WERI-Rb-1 (cell line): ENCODE measurements at regions not wholly inside any gene's neighbourhood (a gene's known extent, or its start where the extent isn't known, plus 50 kb on each side); places are given as distances from the start of the nearest gene placed in this dataset.
"Not testable (repeated sequence)": the region's sequence is repeated elsewhere in the genome, so short reads cannot be mapped to it uniquely, and the experiment has no call there.

Experiments
- DNase-seq: peaks from one replicate; pipeline ENCODE4 v3.0.0-alpha.2; 2020
- H3K27ac ChIP-seq: fragments of 250-450 bp; sonication (Bioruptor Pico); 2 replicates; pipeline ENCODE4 v1.5.1; 2020; ENCODE audit warnings: mild to moderate bottlenecking, moderate library complexity
- H3K27me3 ChIP-seq: fragments of 250-450 bp; sonication (Bioruptor Pico); 2 replicates; pipeline ENCODE4 v1.5.1; 2021; ENCODE audit warnings: mild to moderate bottlenecking, low read depth, moderate library complexity; ENCODE audit not compliant: insufficient read depth, severe bottlenecking
- H3K36me3 ChIP-seq: fragments of 250-450 bp; sonication (Bioruptor Pico); 2 replicates; pipeline ENCODE4 v1.5.1; 2020; ENCODE audit warnings: mild to moderate bottlenecking, moderate library complexity
- H3K4me3 ChIP-seq: 2 replicates; pipeline ENCODE4 v1.5.1; 2011; ENCODE audit warnings: low read depth, mild to moderate bottlenecking, control low read depth, low read length
- H3K9me3 ChIP-seq: fragments of 250-450 bp; sonication (Bioruptor Pico); 2 replicates; pipeline ENCODE4 v1.5.1; 2021; ENCODE audit warnings: mild to moderate bottlenecking, moderate library complexity; ENCODE audit not compliant: severe bottlenecking
- TF ChIP-seq, protein P1 (sequence below): IDR thresholded peaks from 2 replicates; pipeline ENCODE4 v1.5.1; 2011; ENCODE audit warnings: low read depth, mild to moderate bottlenecking, control low read depth, inconsistent platforms, low read length

DNA sequence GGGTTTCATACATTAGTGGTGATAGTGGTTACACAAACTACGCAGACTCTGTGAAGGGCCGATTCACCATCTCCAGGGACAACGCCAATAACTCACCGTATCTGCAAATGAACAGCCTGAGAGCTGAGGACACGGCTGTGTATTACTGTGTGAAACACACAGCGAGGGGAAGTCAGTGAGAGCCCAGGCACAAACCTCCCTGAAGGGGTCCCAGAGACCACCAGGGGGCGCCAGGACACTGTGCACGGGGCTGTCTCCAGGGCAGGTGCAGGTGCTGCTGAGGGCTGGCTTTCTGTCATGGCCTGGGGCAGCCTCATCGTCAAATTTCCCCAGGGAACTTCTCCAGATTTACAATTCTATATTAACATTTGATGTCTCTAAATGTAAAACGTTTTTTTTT is 184.6 kb upstream of the TP53TG3C start:
- not testable (repeated sequence) for H3K4me3 ChIP-seq, H3K9me3 ChIP-seq, H3K36me3 ChIP-seq, H3K27me3 ChIP-seq, H3K27ac ChIP-seq
- TF ChIP-seq, protein P1, sequence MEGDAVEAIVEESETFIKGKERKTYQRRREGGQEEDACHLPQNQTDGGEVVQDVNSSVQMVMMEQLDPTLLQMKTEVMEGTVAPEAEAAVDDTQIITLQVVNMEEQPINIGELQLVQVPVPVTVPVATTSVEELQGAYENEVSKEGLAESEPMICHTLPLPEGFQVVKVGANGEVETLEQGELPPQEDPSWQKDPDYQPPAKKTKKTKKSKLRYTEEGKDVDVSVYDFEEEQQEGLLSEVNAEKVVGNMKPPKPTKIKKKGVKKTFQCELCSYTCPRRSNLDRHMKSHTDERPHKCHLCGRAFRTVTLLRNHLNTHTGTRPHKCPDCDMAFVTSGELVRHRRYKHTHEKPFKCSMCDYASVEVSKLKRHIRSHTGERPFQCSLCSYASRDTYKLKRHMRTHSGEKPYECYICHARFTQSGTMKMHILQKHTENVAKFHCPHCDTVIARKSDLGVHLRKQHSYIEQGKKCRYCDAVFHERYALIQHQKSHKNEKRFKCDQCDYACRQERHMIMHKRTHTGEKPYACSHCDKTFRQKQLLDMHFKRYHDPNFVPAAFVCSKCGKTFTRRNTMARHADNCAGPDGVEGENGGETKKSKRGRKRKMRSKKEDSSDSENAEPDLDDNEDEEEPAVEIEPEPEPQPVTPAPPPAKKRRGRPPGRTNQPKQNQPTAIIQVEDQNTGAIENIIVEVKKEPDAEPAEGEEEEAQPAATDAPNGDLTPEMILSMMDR = 0 out of 2 replicates have a peak, but pooled peaks have one; percentile 15
- peak; percentile 35 for DNase-seq

- not testable (repeated sequence) for H3K4me3 ChIP-seq, H3K36me3 ChIP-seq, DNase-seq, H3K27ac ChIP-seq, H3K27me3 ChIP-seq, H3K9me3 ChIP-seq
Measured at GRCh38 chr16:33027121-33027520, 166.9 kb upstream of the TP53TG3C start.

GRCh38 chr16:33027941-33028340 is 166.1 kb upstream of the TP53TG3C start:
- not testable (repeated sequence) for H3K4me3 ChIP-seq, H3K27me3 ChIP-seq, DNase-seq, H3K27ac ChIP-seq, H3K9me3 ChIP-seq, H3K36me3 ChIP-seq

GRCh38 chr16:33028707-33029390 is 165.2 kb upstream of the TP53TG3C start:
- H3K27ac ChIP-seq, H3K4me3 ChIP-seq, H3K9me3 ChIP-seq, H3K36me3 ChIP-seq, H3K27me3 ChIP-seq, DNase-seq: not testable (repeated sequence)

DNA sequence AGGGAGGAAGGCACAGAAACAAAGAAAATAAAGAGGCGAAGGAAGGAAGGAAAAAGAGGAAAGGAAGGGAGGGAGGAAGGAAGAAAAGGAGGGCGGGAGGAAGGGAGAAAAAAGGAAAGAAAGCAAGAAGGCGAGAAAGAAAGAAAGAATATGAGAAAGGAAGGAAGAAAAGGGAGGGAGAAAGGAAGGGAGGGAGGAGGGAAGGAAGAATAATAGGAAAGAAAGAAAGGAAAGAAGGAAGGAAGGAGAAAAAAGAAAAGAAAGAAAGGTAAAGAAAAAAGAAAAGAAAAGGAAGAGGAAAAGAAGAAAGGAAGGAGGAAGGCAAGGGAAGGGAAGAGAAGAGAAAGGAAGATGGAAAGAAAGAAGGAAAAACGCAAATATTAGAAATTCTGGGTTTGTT is 145.2 kb upstream of the TP53TG3C start:
- H3K36me3 ChIP-seq, H3K4me3 ChIP-seq, H3K27me3 ChIP-seq, H3K27ac ChIP-seq, H3K9me3 ChIP-seq, DNase-seq: not testable (repeated sequence)

- Histone ChIP-seq H3K36me3 (no peaks in the 10 kb centered on the region), H3K4me3 (no peak overlapping the region), H3K27ac (no peak overlapping the region), H3K27me3 (no peaks in the 10 kb centered on the region), H3K9me3 (no peaks in the 10 kb centered on the region)
- DNase-seq = no peak
- TF ChIP-seq, protein P1 = no peak
Measured at GRCh38 chr16:33059206-33059605, 134.8 kb upstream of the TP53TG3C start.

DNA sequence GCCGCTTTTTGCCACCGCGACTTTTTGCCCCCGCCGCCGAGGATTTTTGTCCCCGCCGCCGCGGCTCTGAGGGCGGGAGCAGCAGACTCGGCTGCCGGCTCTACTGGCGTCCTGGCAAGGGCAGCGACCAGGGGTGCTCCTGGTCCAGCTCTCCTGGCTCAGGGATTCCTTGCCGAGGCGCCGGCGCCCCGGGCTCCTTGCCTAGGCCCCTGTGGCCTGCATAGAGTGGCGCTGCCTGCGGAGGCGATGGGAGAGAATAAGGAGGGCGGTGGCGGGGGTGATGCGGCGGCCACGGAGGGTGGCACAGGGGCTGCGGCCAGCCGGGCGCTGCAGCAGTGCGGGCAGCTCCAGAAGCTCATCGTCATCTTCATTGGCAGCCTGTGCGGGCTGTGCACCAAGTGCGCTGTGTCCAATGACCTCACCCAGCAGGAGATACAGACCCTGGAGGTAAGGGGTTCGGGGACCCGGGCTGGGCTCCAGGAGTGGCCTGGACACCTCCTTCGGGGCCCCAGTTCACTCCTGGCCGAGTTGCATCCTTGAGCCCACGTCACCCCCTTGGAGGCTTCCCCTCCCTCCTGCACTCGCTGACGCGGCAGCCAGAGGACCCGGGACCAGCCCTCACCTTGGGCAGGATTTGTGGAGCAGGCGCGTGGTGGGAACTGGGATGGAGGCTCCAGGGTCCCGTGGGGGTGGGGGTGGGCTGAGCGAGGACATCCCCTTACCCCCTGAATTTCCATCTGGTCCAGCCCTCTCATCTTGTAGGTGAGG is 134.2 kb upstream of the TP53TG3C start:
- not testable (repeated sequence) for DNase-seq, H3K9me3 ChIP-seq, H3K4me3 ChIP-seq, H3K36me3 ChIP-seq, H3K27ac ChIP-seq, H3K27me3 ChIP-seq

DNA sequence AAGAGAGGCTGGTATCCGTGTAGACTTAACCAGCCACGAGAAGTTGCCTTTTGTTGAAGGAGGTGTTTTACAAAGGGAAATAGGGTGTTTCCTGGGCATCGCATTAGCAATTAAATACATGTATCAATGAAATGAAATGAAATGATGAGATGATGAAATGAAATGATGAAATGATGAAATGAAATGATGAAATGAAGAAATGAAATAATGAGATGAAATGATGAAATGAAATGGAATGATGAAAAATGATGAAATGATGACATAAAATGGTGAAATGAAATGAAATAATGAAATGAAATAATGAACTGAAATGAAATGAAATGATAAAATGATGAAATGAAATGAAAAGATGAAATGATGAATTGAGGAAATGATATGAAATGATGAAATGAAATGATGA is 131.3 kb upstream of the TP53TG3C start:
- DNase-seq, H3K36me3 ChIP-seq, H3K4me3 ChIP-seq, H3K27me3 ChIP-seq, H3K27ac ChIP-seq, H3K9me3 ChIP-seq: not testable (repeated sequence)

- H3K27ac ChIP-seq, DNase-seq, H3K4me3 ChIP-seq, H3K9me3 ChIP-seq, H3K27me3 ChIP-seq, H3K36me3 ChIP-seq: not testable (repeated sequence)
Measured at GRCh38 chr16:33063365-33064170, 130.5 kb upstream of the TP53TG3C start.

- not testable (repeated sequence) for H3K27ac ChIP-seq, H3K9me3 ChIP-seq, H3K27me3 ChIP-seq, H3K4me3 ChIP-seq, DNase-seq, H3K36me3 ChIP-seq
Measured at GRCh38 chr16:33064454-33065073, 129.5 kb upstream of the TP53TG3C start.
